NCI-H526 treated with DMSO at 0.1 percent for 48 hours (cell line): ENCODE measurements at regions not wholly inside any gene's neighbourhood (a gene's known extent, or its start where the extent isn't known, plus 50 kb on each side); places are given as distances from the start of the nearest gene placed in this dataset.
"Not testable (repeated sequence)": the region's sequence is repeated elsewhere in the genome, so short reads cannot be mapped to it uniquely, and the experiment has no call there.

Source experiments
- DNase-seq: peaks from one replicate; lab custom pipeline; 2025; lab: John Stamatoyannopoulos, UW

DNA sequence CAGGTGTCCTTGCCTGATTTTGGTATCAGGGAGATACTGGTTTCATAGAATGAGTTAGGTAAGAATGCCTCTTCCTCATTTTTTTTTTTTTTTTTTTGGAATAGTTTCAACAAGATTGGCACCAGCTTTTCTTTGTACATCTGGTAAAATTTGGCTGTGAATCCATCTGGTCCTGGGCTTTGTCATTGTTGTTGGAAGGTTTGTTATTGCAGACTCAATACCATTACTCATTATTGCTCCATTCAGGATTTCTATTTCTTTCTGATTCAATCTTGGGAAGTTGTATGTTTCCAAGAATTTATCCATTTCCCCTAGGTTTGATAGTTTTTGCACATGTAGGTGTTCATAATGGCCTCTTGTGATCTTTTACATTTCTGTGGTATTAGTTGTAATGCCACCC, 126.0 kb upstream of the KITLG start:
- DNase-seq, result no peak

DNA sequence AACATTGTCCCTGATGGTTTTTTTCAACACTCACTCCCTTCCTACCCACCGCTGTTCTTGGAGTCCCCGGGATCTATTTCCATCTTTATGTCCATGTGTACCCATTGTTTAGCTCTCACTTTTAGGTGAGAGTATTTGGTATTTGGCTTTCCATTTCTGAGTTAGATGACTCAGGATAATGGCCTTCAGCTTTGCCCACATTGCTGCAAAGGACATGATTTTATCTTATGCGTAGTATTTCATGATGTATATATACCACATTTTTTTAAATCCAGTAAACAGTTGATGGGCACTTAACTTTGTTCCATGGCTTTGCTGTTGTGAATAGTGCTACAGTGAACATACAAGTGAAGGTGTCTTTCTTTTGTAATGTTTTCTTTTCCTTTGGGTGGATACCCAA, 123.5 kb upstream of the KITLG start:
- no peak for DNase-seq

DNA sequence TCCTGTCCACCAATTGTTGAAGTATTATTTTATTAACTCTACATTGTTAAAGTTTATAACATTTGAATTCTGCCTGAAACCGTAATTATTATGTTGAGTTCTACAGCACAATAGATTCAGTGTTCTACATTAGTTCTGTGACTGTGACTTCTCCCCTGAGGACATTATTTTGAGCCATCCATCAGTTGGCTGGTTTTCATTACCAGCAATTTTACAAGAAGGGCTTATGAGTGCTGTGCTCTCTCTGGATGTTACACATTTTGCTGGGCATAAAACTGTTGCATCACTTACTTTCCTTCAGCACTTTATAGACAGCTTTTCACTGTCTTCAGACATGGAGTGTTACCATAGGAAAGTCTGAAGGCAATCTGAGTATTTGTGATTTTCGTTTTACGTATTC, 118.2 kb upstream of the KITLG start:
- DNase-seq, result no peak

DNA sequence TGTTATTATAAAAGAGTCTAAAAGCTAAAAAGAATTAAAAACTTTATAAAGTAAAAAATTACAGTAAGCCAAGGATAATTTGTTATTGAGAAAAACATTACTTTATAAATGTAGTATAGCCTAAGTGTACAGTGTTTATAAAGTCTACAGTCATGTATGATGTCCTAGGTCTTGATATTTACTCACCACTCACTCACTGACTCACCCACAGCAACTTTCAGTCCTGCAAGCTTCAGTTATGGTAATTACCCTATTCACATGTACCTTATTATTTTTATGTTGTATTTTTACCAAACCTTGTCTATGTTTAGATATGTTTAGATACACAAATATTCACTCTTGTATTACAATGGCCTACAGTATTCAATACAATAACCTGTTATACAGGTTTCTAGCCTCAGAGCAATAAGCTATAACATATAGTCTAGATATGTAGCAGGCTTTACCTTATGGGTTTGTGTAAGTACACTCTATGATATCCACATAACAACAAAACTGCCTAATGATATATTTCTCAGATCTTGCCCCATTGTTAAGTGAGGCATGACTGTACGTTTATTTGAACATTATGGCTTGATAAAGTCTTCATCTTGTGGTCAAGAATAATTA, 113.7 kb upstream of the KITLG start:
- DNase-seq, result peak; percentile 53

DNA sequence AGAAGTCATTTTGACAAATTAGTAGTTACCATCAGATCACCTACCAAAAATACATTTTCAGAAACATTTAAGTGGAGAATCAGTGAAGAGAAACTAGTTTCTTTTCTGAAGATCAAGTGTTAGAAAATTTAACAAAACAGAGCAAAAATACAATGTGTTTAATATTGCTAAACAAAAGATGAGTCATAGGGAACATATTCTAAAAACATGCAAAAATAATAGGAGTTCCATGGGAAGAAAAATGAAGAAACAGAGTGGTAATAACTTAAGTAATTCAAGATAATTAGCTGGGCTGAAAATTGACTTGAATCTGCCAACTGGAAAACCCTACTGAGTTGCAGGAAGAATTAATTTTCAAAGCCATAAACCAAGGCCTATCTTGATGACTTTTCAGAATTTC, 111.5 kb upstream of the KITLG start:
- no peak for DNase-seq

DNA sequence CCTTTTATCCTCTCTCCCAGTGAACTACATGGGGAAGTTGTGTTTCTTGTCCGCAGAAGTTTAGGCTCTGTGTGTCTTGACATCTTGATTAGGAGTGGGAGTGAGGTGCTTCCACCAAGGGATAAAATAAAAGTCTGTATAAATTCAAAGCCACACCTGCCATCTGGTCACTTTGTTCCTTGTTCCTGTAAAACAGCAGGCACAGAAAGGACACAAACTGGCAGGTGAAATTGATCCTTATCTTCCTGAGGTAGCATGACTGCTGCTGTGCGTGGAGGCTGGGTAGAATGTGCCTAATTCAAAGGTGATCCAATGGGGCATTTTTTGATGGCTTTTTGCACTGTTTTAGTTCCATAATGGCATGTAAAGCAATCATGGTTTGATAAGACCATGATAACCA, 104.3 kb upstream of the KITLG start:
- DNase-seq, result no peak

DNA sequence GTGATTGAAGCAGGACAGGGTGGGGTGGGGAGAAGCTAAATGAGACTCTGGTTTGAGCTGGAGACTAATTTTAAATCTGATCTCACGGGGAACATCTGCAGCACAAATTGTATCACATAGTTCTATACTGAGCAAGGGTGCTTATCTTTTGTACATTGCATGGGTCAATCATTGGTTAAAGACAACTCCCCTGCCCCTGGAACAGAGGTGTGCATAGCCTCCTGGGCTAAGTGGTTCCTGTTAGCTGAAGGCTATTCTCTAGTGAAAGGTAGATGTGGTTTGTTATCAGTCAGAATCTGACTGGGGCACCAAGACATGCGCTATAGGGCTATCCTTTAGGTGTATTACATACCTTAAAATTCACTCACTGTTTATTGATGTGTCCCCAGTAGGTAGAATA, 103.9 kb upstream of the KITLG start:
- DNase-seq, result no peak

DNA sequence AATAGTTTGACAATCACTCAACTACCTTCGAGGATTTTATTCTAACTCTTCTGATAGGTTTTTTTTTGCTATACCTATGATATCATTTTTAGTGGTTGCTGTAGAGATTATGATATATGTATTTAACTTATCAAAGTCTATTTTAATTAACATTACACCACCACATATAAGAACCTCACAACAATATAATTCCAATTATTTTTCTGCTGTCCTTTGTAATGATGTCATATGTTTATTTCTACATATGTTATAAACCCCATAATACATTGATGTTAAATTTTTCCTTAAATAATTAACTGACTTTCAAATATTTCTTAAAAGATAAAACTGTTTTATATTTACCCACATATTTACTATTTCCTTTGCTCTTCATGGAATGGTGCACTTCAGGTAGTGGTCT, 103.4 kb upstream of the KITLG start:
- DNase-seq, result no peak

DNA sequence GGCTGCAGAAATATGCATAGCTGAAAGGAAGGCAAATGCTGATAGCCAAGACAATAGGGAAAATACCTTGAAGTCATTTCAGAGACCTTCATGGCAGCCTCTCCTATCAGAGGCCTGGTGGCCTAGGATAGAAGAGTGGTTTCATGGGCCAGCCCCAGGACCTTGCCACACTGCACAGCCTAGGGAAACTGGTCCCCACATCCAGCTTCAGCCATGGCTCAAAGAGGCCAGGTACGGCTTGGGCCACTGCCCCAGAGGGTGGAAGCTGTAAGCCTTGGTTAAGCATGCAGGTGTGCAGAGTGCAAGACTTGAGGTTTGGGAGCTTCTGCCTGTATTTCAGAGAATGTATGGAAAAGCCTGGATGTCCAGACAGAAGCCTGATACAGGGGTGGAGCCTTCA, 101.0 kb upstream of the KITLG start:
- DNase-seq, result no peak

DNA sequence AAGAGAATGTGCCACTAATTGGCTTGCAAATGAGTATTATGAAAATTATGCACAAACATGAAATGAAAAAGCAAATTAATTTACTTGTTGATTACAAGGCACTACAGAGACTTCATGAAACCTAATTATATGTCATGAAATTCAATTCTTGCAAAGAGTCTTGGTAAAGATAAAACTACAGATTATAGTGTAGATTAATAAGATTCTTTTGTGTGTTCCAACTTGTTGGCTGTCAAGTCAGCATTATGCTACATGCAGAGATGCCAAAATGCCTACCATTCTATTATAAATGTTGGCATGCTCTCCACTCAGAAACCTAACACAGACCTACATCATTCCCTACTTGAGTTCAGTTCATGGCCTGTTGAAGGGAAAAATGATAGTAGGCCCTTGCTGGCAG, 97.2 kb upstream of the KITLG start:
- no peak for DNase-seq

DNA sequence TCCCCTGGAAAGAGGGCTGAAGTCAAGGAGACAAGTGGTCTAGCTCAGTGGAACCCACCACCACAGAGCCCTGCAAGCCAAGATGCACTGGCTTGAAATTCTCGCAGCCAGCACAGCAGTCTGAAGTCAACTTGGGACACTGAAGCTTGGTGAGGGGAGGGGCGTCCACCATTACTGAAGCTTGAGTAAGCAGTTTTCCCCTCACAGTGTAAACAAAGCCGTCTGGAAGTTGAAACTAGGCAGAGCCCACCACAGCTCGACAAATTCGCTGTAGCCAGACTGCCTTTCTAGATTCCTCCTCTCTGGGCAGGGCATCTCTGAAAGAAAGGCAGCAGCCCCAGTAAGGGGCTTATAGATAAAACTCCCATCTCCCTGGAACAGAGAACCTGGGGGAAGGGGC, 87.3 kb upstream of the KITLG start:
- not testable (repeated sequence) for DNase-seq

DNA sequence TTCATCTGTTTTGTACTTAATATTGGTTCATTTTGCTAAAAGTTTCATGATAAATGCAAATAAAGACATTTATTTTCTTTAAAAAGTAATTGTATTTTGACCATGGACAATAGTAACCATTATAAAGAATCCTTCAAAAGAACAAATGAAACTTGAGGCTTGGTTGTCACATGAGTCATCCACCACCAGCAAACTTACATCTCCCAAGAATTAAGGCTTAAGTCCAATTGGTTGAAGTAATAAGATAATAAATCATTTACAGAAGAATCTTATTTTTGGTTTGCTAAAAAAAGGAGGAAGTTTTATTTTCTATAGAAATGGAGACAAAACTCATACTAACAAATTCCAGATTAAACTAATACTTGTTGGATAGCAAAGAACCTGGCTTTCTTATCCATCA, 84.8 kb upstream of the KITLG start:
- DNase-seq, result no peak

DNA sequence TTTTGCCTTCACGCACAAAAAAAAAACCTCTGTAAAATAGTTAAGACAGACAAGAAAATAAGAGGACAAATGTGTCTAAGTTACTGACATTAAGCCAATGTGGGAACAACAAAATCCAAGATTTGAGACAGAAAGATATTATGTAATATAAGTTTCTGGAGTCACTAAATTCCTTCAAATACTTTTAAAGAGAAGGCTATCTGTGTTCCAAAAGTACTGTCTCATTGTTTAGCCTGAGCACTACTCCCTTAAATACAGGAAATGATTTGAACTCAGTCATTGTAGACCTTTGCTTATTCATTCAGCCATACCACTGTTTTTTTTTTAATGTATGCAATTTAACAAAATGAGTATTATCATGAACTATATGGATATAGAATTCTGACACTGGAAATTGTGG, 82.7 kb upstream of the KITLG start:
- no peak for DNase-seq

DNA sequence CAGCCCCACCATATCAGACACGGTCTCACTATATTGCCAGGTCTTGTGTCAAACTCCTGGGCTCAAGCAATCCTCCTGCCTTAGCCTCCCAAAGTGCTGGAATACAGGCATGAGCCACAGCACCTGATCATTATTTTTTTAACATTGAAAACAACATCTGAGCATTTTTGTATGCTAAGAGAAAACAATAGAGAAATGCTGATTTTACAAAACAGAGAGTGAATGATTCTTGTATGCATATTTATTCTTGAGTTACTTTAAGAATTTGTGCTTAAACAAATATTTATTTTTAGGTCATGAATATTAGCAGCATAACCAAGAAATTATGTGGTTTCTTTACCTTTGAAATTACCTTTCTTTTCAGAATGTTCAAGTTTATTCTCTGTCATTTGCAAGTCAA, 81.8 kb upstream of the KITLG start:
- no peak for DNase-seq

DNA sequence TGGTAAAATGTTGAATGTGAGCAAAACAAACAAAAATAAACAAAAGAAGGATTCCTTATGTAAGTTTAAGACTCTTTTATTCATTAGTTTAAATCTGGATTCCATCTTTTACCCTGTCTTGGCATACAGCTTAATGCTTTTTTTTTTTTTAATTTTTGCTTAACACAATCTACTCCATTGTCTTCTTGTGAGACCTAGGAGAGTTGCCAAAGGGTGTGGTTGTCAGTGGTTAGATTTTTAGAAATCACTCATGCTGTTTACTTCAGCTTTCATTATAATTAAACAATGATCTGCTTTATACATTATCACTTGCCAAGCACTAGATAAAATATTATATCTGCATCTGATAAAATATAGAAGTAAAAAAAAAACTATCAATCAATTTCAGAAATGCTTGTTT, 77.7 kb upstream of the KITLG start:
- DNase-seq, result no peak

DNA sequence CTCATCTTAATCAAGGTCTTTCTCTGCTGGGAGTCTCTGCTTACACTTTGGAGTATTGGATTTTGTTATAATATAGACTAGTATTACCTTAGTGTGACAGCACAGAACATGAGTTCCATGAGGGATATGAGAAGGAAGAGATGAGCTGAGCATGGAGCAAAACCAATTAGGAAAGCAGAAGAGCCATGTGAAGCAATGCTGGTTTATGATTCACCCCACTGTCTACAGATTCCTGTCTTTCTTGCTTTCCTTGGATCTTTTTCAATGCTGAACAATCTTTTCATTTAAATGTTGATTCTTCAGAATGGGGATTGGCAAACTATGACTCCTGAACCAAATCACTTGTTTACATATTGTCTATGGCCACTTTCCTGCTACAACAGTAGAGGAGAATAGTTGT, 70.4 kb upstream of the KITLG start:
- no peak for DNase-seq

DNA sequence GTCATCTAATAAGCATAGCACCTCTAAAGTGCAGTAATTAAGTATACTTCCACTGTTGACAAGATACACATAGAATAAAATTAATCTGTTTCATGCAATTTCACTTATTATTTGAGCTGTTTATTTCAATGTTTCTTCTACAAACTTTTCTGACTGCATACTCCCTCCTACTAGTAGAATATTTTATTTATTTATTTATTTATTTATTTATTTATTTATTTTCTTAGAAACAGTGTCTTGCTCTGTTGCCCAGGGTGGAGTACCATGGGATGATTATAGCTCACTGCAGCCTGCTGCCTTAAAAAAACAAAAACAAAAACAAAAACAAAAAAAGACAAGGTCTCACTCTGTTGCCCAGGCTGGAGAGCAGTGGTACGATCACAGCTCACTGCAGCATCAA, 68.4 kb upstream of the KITLG start:
- no peak for DNase-seq

DNA sequence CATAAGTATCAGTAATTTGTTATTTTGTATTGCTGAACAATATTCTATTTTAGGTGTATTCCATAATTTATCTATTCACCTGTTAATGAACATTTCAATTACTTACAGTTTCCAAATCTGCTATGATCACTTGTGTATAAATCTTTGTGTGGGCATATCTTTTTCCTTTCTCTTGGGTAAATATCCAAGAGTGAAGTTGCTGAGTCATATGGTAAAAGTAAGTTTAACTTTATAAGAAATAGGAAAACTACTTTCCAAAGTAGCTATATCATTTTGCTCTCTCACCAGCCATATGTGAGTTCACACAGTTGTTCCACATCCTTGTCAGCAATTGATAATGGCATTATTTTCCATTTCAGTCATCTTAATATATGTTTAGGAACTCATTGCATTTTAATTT, 66.6 kb upstream of the KITLG start:
- DNase-seq, result no peak

DNA sequence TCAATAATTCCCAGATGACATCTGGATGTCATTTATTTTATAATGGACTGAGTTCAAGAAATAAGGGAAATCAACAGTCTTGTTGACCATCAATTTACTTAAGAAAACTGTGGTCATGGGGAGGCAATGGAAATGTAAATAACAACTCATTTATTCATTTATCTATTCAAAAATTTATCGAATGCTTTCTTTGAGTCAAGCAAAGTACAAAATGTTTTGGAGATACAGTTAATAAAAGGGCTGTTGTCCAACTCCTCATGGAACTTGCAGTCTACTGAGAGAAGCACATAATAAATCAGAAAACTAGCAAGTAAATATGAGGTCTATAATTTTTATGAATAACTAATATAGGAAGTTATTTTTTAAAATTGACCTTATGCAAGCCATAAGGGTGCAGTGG, 65.5 kb upstream of the KITLG start:
- no peak for DNase-seq

DNA sequence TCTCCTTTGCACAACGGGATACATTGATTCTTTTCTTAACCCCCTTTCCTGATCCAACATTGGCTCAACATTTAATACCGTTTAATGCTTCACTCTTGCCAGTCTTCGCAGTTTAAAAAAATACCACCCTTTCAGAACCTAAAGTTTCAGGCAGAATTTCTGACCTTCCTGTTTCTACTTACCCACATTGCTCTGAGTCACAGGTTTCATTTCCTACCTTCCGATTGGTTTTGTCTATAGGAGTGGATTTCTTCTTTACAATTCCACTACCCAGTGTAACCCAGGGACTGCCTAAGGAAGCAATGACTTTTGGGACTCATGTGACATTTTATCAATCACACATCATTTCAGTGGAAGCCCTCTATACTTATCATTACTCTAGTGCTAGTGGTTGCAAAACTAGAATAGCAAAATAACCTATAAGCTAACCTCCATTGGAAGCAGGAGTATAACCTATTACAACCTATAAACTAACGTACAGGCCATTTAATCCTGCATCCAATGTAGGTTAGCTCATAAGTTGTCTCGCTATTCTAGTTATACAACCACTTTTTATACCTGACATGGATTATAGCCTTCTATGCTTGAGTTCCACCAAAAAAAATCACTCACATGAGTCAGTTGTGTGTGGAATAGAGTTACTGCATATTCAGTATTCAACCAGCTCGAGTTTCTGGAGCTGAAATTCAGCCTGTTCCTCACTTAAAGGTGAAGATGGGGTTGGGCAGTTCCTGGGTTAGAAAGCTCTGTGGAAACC, 64.9 kb upstream of the KITLG start:
- no peak for DNase-seq

DNA sequence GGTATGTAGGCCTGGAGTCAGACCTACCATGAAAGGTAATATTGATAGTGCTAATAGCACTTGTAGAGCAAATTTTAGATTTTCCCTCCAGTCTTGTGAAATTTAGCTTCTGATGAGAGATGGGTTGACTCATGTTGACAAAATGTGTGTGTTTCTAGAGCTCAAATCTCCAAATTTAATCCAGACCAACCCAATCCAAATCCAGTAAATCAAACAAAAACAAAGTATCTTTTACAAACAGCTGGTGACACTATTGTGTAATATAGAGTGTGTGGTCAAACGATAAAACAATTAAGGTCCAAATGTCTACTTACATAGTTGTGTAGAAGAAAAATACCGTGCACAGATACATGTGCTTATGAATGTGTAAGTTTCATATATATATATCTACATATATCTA, 63.4 kb upstream of the KITLG start:
- no peak for DNase-seq

DNA sequence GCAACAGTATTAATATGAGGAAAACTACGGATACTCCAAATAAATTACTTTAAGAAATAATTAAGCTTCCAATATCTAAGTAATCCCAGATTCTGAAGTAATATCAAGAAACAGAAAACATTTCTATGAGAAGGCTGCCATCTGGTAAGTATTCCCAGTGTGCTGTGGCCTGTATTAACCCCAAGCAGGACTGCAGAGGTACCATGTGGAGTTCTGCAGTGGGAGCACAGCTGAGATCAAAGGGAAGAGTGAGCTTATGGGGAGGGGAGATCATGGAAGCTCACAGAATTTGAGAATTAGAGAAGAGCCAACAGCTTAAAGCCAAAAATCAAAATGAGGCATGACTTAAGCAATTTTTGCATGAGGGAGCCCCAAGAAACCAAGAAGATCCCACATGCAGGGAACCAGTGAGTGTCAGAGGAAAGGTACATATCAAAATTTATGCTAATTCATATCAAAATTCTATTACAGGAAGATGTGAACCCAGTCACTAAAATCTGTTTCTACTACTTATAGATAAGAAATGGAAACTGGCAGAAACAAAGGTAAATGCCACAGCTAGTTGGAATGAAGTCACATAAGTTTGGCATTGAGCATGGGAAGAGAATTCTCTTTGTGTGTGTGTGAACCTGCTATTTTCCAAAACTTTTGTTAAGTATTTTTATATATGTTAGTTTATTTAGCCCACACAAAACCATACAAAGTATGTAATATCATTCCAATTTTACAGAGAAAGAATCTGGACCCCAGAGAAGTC, 62.6 kb upstream of the KITLG start:
- DNase-seq, result no peak

DNA sequence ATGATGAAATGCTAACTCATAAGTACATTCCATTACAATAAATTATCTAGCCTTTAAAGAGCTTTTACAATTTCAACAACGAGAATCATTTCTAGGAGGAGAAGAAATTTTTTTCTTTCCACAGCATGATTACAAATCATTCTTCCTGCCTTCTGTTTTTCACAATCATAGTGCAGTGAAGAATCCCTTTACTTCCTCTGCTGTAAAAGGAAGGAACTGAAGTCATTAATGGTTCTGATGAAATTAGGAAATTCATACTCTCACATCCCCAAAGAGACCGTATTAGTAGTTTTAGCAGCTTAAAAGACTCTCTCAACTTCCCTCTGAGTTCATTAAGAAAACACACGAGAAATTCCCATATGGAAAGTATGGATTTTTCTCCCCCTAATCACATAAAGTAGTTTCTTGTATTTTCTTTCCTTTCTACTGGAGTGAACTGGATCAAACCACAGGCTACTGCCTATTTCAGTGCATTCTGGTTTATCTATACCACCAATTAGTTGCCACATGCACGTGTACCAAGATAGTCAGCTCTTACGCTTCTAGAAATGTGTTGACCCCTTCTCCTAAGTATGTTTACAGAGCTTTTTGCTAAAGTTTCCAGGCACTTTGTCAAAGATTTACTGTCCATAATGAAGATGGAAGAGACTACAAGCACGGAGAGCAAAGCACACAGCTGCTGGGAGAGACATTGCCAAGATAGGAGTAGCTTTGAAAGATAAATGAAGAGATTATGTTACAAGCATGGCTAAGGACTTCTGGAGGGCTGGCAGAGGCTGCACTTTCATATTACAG, 58.9 kb upstream of the KITLG start:
- DNase-seq, result no peak
